H4 (cell line): ENCODE measurements at regions not wholly inside any gene's neighbourhood (a gene's known extent, or its start where the extent isn't known, plus 50 kb on each side); places are given as distances from the start of the nearest gene placed in this dataset.

ENCODE experiments used
- DNase-seq: peaks from one replicate; pipeline ENCODE4 v3.0.0-alpha.2; 2015; ENCODE audit warnings: low spot score

DNA sequence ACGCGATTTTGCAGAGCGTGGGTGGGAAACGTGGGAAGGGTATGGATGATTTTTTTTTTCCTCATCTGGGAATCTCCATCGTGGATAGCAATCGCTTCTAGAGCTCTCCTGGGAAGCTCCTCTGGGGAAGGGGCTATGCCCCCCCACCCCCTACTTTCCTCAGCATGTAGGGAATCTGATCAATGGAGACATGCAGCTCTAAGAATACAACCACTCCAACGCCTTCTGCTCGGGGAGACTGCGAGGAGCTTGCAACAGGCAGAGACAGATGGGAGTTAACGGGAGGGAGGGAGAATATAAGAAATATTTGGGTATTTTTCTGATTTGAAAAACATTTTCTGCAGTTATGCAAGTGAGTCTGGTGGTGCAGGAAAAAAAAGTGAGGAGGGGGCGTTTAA lies 104.6 kb upstream of the HSD17B12 start:
- no peak for DNase-seq

DNA sequence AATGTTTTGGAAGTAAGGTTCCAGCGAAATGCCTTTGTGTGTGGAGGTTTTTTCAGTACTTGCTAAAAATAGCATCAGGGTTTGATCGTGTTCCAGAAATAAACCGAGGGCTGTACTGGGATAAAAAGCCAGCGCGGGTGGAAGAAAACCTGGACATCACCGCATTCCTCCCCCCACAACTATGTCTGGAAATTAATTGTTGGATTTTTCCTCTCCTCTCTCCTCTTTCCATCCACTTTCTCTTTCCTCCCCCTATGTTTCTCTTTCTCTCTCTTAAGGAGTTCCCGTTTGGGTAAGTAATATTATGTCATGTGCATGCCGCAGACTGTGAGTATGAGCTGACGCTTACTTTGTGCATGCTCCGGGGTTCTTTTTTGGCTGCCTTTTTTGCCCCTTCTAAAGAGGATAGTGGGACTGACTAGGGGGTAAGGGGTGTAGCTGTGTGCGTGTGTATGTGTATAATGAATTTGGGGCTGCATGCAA lies 104.2 kb upstream of the HSD17B12 start:
- DNase-seq, result no peak

DNA sequence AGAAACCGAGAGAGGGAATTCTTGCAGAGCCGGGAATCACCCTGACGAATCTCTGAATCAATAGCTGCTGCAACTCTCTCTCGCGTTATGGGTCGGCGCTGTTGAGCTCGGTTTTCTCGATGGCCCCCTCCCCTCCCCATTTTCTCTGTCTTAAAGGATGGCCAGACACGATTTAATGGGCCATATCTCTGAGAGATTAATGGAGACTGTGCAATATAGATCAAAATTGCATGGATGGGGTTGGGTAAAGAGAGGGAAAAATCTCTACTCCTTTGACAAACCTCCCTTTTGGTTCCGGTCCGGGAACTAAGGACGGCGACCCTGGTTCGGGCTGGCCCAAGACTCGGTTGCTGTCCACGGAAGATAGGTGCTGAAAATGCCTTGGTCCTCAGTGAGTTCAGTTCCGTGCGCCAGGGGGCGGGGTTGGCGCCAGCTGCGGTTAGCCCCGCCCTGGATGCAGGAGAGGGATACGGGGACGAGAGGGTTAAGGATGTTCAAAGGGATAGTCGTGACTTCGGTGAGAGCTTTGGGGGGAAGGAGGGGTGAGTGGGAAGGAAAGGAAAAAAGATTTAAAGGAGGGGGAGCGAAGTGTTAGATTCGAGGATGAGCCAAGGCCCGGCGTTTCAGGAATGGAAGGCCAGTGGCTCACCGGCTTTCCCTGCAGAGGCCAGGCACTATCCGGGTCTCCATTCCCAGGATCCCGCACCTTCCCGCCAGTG lies 103.6 kb upstream of the HSD17B12 start:
- DNase-seq, result peak; percentile 48

DNA sequence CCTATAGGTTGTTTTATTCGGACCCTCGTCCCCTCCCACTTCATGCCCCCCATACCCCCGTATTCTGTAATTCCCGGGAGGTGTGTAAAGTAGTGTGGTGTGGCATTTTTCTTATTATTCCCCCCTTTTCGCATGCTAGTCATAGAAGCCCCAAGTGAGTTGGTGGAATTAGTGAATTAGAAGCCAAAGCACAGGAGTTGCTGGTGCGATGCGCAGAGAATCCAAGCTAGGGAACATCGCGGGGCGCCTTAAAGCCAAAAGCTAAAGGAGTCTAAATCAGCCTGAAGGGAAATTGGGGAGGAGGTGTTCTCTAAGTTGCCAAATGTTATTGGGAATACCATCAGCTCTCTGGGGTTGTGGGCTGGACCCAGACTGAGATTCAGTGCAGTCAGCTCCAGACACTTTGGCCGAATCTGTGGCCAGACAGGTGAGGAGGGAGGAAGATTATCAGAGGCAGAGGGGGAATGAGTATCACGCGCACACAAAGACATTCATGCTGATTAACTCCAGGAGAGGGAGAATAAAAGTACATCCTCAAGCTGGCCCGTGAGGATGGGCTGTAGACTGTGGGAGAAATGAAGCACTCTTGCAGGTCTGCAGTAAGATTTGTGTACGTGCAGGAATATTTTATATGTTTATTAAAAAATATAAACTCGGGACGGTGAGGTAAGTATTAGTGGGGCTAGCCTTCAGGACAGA lies 102.8 kb upstream of the HSD17B12 start:
- no peak for DNase-seq

DNA sequence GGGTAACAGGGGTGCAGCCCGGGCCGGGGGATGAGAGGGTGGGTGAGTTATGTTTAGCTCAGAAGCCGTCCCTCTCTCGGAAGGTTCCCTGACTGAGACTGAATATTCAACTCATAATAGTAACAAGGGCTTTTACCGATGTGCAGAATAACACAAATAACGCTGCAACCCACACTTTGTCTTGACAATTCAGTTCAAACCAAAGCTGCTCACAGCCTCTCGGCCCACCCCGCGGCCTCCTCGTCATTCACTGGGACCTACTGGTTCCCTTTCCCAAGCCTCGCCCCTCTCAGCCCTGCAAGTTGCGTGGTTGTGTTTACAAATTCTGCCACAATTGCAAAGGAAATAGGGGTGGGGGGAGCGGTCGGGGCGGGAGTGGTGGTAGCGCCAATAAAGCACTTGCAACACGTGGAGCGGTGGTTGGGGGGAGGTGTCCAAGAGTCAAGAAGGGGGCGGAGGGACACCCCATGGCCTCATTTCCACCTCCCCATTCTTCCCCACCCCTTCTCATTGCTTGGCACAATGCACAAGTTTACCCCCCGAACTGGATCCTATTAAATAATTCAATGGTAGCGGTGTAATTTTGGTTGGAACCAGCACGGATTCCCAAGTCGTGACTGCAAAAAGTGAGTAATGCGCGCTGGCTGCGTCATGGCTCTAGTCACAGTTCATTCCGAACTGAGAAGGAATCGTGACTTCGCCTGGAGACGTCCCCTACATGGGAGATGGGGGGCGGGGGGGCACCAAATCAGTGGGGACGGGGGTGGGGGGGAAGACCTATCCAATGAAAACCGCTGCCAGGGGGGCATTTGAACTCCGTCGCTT lies 102.0 kb upstream of the HSD17B12 start:
- DNase-seq, result no peak

DNA sequence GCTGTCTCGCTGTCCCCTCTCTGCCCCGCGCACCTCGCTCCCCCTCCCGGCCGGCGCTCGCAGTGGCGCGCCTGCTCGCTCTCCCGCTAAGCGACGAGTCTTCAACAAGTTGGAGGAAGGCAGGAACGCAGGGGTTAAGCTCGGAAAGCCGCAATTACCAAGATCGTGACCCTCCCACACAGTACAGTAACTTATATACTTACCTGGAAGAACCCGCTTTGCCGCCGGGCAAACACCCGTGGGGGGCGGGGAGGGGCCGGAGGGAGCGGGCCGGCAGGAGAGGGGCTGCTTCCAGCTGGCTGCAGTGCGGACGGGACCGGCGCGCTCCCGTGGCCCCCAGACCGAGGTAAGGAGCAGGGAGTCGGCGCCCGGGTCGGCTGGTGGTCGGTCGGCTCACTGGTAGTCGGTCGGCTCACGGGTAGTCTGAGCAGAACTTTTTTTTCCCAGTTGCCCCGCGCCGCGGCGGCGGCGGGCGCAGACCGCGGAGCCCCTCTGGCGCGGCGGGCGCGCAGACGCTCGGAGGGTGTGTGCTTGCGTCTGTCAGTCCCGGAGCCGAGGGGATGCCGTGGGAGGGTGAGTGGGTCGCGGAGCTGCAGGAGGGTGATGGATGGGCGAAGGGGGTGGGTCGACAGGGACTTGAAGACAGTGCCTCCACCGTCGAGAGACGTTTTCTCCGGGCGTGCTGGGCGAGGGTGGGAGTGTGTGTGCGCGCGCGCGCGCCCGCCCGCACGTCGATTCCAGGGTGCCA lies 101.2 kb upstream of the HSD17B12 start:
- DNase-seq, result peak; percentile 51

DNA sequence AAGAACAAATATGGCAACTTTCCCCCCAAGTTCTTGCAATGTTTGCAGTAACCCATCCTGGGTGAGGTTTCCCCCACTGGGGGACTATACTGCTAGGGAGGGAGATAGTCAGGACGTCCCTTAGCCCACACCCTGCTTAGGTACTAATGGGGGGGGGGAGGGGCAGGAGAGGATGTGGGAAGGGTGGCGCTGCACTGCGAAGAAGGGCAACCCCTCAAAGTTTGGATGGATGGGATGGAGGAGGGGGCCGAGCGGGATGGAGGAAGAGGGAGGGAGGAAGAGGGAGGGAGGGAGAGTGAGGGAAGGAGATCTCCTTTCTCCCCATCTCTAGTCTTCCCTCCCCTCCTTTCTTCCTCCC lies 100.6 kb upstream of the HSD17B12 start:
- no peak for DNase-seq

DNA sequence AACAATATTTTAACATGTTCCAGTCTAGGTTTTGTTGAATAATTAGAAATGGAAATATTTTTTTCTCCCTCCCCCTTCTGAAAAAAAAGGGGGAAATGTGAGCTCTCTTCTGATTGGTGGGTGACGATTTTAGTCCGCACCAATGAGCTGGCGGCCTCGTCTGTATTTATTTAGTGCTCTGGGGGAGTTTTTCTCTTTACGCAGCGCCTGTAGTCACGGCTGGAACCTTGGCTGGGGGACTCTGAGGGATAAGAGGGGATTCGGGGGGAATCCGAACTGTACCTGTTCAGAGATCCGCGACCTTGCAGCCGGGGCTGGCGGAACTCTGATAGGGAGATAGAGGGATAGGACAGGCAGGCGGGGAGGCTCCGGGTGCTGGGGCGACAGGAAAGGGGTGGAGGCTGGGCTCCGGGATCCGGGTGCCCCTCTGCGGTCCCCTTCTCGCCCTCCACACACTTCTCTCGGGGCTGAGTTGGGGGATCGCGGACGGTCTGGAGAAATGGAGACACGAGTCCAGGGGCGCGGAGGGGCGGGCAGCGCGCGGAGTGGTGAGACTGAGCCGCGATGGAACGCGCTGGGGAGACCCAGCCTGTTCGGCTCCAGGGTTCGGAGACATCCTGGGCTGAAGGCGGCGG lies 99.7 kb upstream of the HSD17B12 start:
- no peak for DNase-seq

DNA sequence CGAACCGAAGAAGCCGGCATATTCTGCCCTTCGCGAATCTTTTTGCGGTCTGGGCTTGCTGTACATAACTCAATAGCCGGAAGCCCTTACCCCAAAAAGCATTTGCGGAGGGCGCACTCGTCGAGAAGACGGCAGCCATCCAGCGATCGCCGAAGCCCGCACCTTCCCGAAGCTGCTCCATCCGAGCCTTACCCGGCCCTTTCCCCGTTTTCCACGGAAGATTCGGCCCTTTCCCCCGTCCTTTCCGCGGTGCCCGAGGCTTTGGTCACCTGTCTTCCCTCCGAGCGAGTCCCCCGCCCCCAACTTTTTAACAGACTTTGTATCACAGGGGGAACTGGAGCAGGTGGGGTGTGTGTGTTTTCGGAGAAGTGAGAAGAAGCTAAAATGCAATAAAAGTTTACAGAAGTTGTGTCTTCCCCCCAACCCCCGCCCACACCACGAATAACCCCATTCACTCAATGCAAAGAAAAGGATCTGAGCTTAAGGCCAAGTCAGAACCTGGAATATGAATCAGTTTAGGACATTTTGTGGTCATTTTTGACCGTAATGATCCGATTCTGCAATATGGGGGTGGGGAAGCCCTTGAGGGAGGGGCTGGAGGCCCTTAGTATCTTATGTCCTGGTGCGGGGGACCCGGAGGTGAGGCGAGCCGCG lies 99.0 kb upstream of the HSD17B12 start:
- no peak for DNase-seq

DNA sequence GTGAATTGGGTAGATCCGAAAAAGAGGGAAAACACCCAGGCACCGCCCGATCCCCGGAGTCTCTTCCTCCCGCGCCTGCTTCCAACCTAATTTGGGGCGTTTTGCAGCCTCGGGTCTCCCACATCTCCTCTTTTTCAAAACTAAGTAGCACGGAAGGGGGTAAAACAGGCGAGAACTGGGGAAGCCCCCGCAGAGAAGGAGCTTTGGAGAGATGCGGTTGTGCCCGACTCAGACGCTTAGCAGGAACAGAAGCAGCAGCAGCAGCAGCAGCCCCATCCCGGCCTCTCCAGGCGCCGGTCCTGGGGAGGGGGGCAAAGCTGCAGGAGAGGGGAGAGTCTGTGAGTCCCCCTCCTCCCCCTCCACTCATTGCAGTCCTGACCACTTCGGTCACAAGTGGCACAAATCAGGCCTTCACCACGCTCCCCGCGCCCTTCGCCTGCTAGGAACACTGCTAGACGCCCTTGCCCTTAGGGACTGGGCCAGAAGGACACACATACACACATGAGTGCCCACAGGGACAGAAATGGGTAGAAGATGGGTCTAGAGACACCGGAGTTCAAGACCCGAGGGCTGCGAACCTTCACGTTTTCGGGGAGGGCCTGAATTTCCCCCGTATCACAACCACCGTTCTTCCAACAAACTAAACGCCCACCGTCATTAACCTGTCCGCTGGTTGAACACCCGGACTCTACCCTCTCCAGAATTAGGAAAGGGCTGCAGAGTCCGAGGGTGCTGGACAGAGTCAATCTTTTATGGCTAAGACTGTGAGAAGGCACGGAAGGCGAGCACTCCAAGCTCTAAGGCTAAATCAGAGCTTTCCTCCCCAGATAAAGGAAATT lies 98.3 kb upstream of the HSD17B12 start:
- no peak for DNase-seq

DNA sequence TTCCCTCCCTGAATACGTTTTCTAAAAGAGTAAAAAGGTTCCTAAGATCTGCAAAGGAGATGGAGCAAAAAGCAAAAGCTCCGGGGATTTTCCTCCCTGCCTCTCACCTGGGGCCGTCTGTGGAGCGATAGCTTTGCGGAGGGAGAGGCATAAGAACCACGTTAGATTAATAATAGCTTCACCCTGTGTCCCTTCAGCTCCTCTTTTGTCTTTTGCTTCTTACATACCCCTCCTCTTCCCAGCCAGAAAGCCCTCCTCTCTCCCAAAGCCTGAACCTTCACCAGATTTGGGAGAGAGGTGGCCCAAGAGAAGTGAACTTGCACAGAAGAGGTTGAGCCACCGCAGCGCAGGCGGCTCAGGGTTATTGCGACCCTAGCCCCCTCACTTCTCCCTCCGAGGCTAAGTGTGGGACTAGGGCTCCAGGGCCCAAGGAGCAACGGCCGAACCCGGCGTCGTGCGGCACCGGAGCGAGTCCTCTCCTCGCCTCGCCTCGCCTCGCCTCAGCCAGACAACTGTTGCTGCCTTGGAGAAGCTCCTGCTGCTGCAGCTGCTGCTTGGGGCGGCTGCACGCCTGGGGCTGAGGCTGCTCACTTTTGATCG lies 97.6 kb upstream of the HSD17B12 start:
- DNase-seq, result no peak

DNA sequence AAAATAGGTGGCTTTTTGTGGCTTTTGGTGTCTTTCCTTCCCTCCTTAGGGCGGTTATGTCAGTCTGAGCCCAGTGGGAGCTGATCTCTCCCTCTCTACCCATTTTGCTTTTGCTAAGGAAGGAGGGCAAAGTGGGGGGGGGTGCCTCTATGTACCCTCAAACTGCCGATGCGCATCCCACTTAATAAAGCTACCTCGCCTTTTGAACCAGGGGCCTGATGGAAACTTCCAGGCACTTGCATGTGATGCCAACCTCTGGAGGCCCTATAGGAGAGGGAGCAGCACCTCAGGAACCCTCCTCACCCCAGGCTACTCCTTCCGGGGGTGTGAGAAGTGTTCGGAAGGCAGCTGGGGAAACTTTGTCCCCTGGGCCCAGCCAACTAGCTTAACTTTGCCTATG lies 97.0 kb upstream of the HSD17B12 start:
- no peak for DNase-seq

DNA sequence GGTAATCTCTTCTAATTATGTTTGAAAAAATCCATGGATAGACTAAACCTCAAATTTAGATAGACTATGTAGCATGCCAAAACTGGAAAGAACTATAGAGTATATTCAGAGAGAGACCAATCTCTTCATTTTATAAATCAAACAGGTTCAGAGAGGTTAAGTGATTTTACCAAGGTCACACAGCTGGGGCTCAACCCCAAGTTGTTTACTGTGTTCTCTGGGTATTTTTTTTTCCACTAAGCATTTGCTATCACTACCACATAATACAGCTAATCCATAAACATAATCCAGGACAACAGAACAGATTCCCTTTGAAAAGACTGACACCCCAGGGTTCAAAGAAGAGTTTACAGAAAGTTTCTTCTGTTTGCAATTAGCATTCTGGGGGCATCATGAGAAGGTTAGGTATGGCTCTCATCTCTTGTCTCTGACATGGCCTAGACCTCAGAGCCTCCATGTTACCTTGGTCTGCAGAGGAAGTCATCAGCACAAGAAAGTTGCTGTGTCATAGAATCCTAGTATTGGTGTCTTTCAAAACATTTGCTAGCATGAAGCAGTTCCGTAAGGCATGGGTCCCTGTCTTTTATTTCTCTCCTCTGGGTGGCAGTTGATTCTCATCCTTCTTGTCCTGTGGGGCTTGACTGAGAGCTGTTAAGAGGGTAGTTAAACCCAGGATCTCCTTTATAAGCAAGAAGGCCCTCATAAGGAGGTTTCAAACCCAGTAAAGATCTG lies 94.5 kb upstream of the HSD17B12 start:
- no peak for DNase-seq

DNA sequence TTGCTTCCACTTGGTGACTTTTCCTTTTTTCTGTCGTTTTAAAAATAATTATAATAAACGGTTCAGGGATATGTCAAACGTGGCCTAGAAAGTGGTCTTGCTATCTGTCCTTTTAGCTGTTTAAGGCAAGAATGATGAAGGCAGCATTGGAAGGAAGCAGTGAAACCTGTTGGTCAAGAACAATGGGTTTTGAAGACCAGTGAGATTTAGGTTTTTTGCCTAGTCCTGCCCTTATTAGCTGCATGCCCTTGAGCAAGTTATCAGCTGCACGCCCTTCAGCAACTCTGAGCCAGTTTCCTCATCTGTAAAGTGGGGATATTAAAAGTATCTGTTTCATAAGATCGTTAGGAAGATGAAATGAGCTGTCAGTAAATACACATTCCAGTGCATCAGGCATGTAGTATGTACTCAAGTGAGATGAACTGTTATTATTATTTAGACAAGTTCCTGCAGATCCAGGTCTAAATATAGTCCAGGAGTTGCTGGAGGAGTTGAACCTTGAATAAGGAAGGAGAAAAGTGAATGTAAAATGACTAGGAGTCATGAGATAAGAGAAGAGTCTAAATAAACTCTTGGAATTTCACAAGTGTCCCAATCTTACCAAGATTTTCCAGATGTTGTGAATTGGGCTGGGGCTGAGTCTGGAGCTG lies 90.8 kb upstream of the HSD17B12 start:
- no peak for DNase-seq

DNA sequence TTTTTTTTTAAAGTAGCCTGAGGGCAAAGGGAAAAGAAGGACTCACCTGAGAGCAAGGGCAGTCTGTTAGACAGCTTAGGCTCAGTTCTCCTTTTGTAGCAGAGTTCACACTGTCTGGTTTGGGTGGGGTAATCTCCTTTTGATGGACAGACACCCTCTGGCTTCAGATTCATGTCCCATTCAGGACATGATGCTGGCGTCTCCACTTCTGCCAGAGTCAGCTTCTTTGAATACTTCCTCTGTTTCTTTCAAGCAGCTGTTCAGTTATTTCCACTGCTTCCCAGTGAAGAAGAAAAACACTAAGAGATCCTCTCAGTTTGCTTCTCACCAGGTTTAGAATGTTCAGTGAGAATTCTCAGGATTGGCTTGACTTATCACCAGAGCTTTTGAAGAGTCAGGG lies 79.0 kb upstream of the HSD17B12 start:
- DNase-seq, result no peak

DNA sequence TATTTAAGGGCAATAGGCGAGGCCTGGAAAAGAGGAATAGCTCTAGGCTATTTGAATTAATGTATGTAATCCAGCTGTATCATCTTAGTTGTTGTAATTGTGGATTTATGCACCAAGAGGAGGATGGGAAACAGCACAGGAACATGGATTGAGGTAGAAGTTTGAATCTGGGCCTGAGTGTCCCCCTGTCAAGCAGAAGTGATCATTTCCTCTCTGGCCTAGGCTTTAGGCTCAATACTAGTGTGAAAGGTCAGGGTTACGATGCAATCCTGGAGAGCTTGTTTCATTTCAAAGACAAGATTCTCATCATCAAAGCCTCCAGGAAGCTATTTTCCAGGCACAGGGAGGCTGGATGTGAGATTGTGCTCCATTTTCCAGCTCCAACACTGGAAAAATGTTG lies 77.9 kb upstream of the HSD17B12 start:
- DNase-seq, result no peak

DNA sequence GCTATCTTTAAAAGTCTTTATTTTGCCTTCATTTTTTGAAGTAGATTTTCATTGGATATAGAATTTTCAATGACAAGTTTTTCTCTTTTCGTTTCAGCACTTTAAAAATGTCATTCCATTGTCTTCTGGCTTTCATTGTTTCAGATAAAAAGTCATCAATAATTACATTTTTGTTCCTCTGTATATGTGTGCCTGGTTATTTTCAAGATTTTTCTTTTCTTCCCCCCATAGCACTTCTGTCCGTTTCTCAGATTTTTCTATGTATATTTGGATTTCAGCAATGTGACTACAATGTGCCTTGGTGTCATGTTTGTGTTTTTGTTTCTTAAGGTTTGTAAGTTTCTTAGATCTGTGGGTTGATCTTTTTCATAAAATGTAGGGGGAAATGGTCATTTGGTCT lies 66.3 kb upstream of the HSD17B12 start:
- DNase-seq, result no peak

DNA sequence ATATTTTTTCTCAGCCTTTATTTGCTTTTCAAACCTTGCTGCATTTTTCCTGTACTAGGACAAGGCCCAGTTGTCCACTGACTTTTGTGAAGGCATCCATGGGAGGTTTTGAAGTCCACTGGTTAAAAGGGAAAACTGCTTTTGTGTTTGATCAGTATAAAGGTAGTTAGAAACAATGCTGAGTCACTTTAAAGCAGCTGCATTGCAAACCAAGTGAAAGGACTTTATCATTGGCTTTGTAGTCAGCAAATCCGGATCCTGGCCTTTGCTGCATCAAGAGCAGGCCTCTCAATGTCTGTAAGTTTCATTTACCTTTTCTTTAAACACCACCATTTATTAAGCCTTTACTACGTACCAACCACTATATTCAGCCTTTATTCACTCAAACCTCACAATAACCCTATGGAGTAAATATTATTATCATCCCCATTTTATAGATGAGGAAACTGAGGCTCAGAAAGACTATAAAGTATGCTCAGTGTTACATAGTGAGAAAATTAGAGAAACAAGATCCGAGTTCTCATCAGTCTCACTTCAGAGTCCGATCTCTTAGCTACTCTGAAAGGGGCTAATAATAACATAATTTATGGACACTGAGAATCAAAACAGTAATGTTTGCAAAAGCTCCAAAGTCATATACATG lies 60.6 kb upstream of the HSD17B12 start:
- DNase-seq, result no peak
